ENCODE measurements at regions not wholly inside any gene's neighbourhood (a gene's known extent, or its start where the extent isn't known, plus 50 kb on each side); places are given as distances from the start of the nearest gene placed in this dataset.

GRCh38 chr9:91106415-91107081, 255.2 kb downstream of the AUH start:
- Histone ChIP-seq H3K36me3 (no peaks in the 10 kb centered on the region), H3K27ac (no peak overlapping the region)

DNA sequence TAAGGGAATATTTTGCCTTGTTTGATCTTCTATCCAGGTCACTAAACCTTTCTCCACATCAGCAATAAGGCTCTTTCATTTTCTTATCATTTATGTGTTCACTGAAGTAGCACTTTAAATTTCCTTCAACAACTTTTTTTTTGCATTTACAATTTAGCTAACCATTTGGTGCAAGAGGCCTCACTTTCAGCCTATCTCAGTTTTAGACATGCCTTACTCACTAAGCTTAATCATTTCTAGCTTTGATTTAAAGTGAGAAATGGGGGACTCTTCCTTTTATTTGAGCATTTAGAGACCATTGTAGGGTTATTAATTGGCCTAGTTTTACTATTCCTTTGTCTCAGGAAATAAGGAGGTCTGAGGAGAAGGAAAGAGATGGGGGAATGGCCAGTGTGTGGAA, 250.5 kb downstream of the AUH start:
- no peak overlapping the region for H3K27ac ChIP-seq
- H3K4me1 ChIP-seq: peaks cover 7% of the 10 kb centered on the region
- H3K27me3 ChIP-seq: no peaks in the 10 kb centered on the region
- DNase-seq (ENCODE audit: low spot score in 2 of 2): no peak
- peaks cover 8% of the 10 kb centered on the region for H3K9me3 ChIP-seq
- no peaks in the 10 kb centered on the region for H3K36me3 ChIP-seq
- H3K4me3 ChIP-seq: no peak overlapping the region
- no peak for TF ChIP-seq POLR2A (IDR thresholded peaks at IDR 0.05)
- no peak for TF ChIP-seq POLR2AphosphoS5 (IDR thresholded peaks at IDR 0.05)
- TF ChIP-seq EP300 (IDR thresholded peaks at IDR 0.05): no peak
- TF ChIP-seq CTCF (IDR thresholded peaks at IDR 0.05): no peak

More at GRCh38 chr9:91106415-91107081, 255.2 kb downstream of the AUH start:
- H3K27me3 ChIP-seq: no peaks in the 10 kb centered on the region
- TF ChIP-seq EP300 (IDR thresholded peaks at IDR 0.05): no peak
- TF ChIP-seq CTCF (IDR thresholded peaks at IDR 0.05): no peak
- TF ChIP-seq POLR2AphosphoS5 (IDR thresholded peaks at IDR 0.05): no peak
- no peak for TF ChIP-seq POLR2A (IDR thresholded peaks at IDR 0.05)
- H3K4me3 ChIP-seq: no peak overlapping the region
- no peak for DNase-seq (ENCODE audit: low spot score in 2 of 2)
- peaks cover 8% of the 10 kb centered on the region for H3K9me3 ChIP-seq
- H3K4me1 ChIP-seq: peaks cover 12% of the 10 kb centered on the region
- 87% methylated on average over 9 of the region's 9 CpGs for WGBS

GRCh38 chr9:91111876-91112275, 249.8 kb downstream of the AUH start:
- no peak for DNase-seq (ENCODE audit: low spot score in 2 of 2)
- 93% methylated on average over 6 of the region's 6 CpGs for WGBS
- H3K4me3 ChIP-seq: no peak overlapping the region
- H3K4me1 ChIP-seq: peaks cover 10% of the 10 kb centered on the region
- H3K36me3 ChIP-seq: no peaks in the 10 kb centered on the region
- peaks cover 8% of the 10 kb centered on the region for H3K9me3 ChIP-seq
- TF ChIP-seq EP300 (IDR thresholded peaks at IDR 0.05) (no peak), POLR2A (IDR thresholded peaks at IDR 0.05) (no peak), POLR2AphosphoS5 (IDR thresholded peaks at IDR 0.05) (no peak), CTCF (IDR thresholded peaks at IDR 0.05) (no peak)
- no peaks in the 10 kb centered on the region for H3K27me3 ChIP-seq
- no peak overlapping the region for H3K27ac ChIP-seq

GRCh38 chr9:91113016-91113415, 248.7 kb downstream of the AUH start:
- no peak for DNase-seq (ENCODE audit: low spot score in 2 of 2)
- Histone ChIP-seq H3K36me3 (no peaks in the 10 kb centered on the region), H3K9me3 (peaks cover 8% of the 10 kb centered on the region), H3K4me1 (peaks cover 15% of the 10 kb centered on the region), H3K27ac (no peak overlapping the region), H3K27me3 (no peaks in the 10 kb centered on the region), H3K4me3 (no peak overlapping the region)
- TF ChIP-seq CTCF (IDR thresholded peaks at IDR 0.05): no peak
- no peak for TF ChIP-seq POLR2A (IDR thresholded peaks at IDR 0.05)
- TF ChIP-seq POLR2AphosphoS5 (IDR thresholded peaks at IDR 0.05): no peak
- TF ChIP-seq EP300 (IDR thresholded peaks at IDR 0.05): no peak
- WGBS: 91% methylated on average over 2 of the region's 2 CpGs

- no peaks in the 10 kb centered on the region for H3K27me3 ChIP-seq
- H3K9me3 ChIP-seq: peaks cover 8% of the 10 kb centered on the region
- no peak overlapping the region for H3K27ac ChIP-seq
- H3K36me3 ChIP-seq: no peaks in the 10 kb centered on the region
- WGBS: 96% methylated on average over 1 of the region's 1 CpG
- TF ChIP-seq POLR2AphosphoS5 (IDR thresholded peaks at IDR 0.05) (no peak), POLR2A (IDR thresholded peaks at IDR 0.05) (no peak), CTCF (IDR thresholded peaks at IDR 0.05) (no peak), EP300 (IDR thresholded peaks at IDR 0.05) (no peak)
- no peak for DNase-seq (ENCODE audit: low spot score in 2 of 2)
- H3K4me1 ChIP-seq: peaks cover 28% of the 10 kb centered on the region
- H3K4me3 ChIP-seq: no peak overlapping the region
These were observed 247.3 kb downstream of the AUH start for GRCh38 chr9:91114450-91114849.
